ENCODE measurements at regions not wholly inside any gene's neighbourhood (a gene's known extent, or its start where the extent isn't known, plus 50 kb on each side); places are given as distances from the start of the nearest gene placed in this dataset.

GRCh38 chr11:62035293-62035692 is 67.9 kb upstream of the FTH1 start:
- TF ChIP-seq CTCF (conservative IDR thresholded peaks at IDR 0.05) = no peak
- no peak for TF ChIP-seq ZFX (IDR thresholded peaks at IDR 0.05)

All from C4-2B (cell line).